HG02870 (cell line): ENCODE measurements at regions not wholly inside any gene's neighbourhood (a gene's known extent, or its start where the extent isn't known, plus 50 kb on each side); places are given as distances from the start of the nearest gene placed in this dataset.

Experiments used
- ATAC-seq: cut with Tn5 transposase; IDR thresholded peaks from one replicate; pipeline ENCODE4 v1.9.1; 2021; ENCODE audit warnings: mild to moderate bottlenecking, moderate library complexity; ENCODE audit not compliant: unreplicated experiment

DNA sequence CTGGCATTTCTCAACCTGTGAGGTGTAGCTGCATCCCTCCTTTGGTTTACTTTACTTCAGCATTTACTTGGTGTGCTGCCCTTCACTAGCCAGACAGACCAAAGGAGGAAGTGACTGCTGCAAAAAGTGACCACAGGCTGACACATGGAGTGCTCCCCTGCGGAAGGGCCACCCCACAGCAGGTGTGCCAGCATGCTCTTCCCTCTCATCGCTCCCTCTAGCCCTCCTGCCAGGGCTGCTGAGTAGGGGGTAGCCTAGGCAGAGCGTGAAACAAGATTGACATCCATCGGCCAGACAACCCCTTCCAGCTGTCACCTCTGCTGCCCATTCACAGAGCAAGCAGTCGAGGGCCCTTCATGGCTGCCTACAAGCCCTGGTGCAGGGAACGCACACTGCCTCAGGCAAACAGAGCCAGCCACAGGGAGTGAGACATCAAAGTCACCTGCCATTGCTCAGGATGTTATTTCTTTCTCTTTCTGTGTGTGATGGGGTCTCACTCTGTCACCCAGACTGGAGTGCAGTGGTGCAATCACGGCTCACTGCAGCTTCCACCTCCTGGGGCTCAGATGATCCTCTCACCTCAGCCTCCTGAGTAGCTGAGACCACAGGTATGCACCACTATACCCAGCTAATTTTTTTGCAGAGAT is 102.0 kb upstream of the RPS6KA2 start:
- no peak for ATAC-seq

DNA sequence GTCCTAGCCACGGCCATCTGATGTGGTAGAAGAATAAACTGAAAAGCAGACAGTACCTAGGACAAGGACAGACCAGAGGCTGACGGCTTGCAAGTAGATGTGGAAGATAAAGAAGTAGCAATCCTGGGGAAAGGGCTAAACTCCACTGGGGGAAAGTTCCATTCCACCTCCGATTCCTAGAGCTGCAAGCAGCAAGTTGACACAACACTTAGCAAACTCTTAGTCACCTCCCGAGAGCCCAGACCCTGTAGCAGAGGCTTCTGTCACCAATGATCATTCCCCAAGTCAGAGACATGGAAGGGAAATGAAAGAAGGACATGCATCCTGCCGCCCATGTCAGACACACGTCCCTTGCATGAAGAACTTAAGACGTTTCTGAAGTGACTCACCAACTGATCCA is 99.2 kb upstream of the RPS6KA2 start:
- ATAC-seq: no peak

DNA sequence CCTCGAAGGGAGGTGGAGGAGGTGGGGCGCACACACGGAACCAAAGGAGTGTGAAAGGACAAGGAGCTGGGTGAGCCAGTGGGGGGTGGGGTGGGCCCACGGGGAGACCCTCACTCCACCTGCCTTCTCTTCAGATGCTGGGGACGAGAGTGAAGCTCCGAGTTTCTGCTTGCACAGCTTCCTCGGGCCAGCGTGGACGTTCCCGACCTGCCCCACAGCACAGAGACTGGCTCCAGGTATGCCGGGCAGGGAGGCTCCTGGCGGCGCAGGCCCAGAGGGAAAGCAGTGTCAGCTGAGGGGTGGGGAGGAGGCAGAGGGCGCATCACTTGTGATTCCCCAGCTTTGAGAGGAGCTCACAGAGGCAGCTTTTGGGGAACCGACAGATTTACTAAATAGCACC is 98.5 kb upstream of the RPS6KA2 start:
- no peak for ATAC-seq

DNA sequence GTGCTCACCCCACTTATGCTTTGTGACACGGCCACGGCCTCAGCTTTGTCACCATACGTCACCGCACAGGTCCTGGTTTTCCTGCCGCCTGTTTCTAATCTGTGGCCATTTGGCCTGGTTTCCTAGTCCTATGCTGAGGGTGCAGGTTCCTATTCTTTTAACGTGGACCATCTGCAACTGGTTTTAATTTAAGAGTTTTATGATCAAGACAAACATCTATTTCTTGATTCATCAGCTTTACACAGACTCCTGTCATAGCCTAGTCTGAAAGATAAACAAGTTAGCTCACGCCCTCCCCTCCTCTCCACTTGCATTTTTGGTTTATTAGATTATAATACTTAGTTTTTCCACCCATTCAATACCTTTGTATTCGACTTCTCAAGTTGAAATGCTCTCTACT is 97.5 kb upstream of the RPS6KA2 start:
- ATAC-seq: no peak

DNA sequence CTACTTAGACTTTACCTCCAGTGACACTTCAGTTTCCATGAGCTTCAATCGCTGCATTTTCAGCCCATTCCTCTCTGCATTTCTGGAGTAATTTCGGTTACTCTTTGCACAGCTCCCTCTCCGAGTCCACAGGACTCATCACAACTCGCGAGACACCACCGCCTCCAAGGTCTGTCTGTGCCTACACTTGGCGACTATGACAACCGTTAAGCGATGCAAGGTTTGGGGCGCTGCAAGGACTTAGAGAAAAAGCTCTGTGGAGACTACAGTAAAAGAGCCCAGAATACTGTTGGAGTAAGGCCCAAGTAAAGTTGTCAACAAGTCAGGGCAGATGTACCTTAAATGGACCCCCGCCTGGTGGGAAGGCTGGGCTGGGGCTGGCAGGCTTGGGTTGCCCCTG is 95.7 kb upstream of the RPS6KA2 start:
- ATAC-seq: no peak

DNA sequence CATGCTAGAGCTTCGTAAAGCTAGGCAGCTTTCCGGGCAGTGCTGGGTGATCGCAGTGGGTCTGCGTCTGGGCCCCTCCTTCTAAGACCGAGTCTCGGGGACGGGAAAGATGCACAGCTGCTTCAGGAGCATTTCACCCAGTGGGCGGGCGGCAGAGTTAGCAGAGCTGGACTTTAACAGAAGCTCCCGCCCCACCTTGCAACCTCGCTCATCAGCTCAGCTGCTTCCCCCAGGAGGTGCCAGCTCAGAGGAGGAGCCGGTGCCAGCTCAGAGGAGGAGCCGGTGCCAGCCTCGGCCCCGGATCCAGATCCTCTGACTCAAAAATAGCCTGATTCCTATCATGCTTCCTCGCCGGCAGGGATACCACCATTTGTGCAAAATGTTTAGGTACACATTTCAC is 94.5 kb upstream of the RPS6KA2 start:
- ATAC-seq: no peak

DNA sequence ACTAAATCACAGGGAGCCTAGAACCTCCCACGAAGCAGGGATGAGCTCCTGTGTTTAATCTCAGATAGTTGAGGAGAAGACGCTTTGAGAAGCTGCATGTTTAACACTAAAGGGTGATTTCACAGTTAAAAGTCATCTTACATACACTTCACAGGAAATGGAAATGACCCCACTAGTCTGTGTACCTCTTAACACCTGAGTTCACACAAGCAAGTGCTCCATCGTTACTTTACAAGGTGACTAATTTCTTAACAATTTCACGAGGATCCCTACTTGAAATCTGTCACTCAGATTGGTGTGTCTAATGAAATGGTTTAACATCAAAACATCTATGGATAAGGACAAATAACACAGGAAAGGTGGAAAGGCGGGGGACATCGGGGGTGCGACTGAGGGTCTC is 93.8 kb upstream of the RPS6KA2 start:
- ATAC-seq: no peak

DNA sequence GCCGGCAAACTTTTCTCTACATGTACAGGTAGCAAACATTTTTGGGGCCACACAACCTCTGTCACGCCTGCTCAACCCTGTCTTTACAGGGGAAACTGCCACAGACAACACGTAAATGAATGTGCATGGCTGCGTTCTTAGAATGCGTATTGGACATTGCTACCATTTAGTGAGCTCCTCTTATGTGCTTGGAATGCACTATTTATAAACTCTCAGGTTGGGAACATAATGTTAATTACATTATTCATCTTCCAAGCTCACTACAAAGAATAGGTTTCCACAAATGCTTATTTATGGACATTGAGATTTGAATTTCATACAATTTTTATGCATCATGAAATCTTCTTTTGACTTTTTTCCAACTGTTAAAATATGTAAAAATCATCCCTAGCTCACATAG is 92.0 kb upstream of the RPS6KA2 start:
- ATAC-seq: no peak

DNA sequence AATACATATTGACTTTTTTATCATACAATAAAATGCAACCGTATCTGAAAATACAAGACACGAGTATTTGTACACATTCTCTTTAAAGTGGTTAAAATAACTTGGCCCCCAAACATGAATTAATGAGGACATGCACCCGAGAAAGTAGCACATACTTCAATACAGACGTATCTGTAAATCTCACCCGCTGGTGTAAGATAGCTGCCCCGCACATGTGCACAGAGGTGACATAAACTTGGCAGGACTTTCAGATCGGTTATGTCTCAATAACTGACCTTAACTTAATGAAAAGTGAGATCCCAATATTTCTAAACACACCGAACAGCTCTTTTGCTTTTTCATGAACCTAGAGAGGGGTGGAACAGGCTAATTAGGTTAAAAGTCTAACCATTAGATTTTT is 91.5 kb upstream of the RPS6KA2 start:
- ATAC-seq: no peak

DNA sequence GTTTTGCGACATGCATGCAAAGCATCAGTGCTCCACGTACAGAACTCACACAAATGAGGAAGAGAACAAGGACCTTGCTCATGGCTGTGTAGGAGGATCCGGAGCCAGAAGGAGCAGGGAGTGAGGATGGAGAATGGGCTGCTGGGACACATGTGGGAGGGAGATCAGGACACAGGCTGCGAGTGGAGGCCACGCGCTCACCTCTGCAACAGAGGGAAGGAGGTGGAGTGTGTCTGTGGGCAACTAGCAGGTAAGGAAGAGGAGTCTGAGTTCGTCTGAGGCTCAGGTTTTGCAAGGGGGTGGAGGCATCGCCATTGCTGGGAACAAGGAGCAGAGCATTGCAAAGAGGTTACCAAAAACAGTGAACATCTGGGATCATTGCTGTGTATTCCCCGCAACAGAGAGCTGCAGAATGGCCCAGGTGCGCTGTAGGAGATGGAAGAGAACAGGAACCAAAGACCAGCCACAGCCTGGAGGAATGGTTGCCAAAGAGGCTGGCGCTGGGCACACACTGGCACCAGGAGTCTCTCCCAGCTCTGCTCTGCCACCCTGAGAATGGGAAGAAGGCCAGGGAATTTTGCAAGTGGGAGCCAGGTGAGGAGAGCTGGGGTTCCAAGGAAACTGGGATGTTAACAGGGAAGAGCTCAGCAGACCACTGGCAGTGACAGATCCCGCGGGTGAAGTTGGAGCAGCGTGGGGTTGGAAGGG is 90.0 kb upstream of the RPS6KA2 start:
- no peak for ATAC-seq

DNA sequence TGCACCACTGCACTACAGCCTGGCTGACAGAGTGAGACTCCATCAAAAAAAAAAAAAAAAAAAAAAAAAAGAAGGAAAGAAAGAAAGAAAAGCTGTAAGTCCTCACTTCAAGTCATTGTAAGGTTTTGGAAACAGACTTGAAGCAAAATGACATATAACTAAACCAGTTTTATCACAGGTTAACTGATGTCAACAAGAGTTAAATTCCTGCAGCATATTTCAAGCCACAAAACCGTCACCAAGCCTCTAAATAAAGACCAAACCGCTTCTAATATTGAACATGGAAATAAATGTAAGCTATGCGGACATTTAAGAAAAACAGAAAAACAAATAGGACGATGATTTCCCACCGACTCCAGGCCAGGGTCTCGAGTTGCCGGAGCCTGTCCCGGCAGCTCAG is 88.9 kb upstream of the RPS6KA2 start:
- ATAC-seq: no peak

DNA sequence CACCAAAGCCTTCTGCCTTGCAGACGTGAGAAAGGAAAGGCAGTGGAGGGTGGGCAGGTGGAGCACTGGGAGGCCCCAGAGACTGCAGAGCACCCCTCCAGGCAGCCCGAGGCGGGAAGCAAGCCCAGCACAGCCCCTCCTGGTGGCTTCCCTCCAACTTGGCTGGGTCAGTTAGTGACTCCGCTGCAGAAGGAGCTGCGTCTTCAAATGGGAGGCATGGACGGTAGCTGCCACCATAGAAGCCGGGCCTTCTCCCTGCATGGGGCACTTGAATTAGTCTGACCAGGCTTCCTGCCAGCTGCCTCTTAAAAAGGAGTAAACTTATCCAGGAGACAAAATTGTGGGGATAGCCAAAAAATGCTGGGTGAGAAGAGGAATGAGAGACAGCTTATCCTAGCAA is 88.0 kb upstream of the RPS6KA2 start:
- no peak for ATAC-seq

DNA sequence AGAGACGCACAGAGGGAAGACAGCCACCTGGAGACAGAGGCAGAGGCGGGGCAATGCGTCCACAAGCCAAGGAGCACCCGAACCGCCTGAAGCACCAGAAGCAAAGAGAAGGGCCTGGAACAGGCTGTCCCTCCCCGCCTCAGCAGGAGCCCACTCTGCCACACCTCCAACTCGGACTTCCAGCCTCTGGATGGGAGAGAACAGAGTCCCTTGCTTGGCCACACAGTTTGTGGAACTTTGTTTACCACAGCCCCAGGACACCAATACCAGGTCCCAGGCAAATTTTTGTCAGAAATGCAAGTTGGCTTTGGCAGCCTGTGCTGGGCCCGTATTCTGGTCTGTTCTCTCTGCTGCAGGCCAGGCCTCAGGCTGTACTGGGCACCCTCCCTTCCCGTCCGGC is 87.5 kb upstream of the RPS6KA2 start:
- ATAC-seq: no peak

DNA sequence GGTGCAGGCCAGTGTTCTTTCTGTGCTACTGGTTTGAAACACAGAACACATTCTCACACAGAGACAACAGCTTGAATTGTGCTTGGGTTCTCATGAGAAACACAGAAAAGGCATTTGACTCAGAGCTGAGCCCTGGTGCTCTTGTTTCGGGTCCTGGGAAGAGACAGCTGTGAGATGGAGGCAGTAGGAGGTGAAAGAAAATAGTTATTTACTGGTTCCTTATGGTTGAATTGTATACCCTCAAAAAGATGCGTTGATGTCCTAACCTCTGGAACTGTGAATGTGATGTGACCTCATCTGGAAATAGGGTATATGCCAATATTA is 87.1 kb upstream of the RPS6KA2 start:
- no peak for ATAC-seq

DNA sequence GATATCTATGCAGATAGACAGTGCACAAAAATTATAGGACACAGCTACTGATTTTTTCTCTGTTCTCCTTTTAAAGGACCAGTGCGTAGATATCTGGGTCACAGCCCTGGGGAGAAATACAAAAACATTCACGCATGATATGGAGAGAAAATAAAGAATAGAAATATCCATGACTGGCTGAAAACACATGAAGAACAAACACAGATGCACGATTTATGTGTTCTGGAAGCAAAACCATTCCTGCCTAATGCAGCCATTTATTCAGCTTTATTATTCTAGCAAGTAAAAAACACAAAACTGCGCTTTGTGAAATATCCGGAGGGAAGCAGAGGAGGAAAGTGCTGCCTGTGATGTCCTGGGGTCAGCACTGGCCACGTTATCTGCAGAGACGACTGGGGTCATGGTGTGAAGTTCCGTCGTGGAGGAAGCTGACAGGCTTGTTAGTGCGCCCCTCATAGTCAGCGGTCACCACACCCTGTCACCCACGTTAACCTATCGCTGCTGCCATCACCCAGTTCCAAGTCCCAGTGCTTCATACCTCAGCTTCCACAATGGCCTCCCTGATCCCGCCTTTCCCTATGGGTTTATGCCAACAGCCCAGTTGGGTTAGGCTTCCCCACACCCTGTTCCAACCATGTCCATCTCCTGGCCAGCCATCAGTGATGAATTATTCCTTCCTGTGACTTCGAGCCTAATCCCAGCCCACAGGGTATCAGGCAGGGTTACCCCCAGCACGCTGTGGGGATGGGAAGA is 86.6 kb upstream of the RPS6KA2 start:
- ATAC-seq: no peak

DNA sequence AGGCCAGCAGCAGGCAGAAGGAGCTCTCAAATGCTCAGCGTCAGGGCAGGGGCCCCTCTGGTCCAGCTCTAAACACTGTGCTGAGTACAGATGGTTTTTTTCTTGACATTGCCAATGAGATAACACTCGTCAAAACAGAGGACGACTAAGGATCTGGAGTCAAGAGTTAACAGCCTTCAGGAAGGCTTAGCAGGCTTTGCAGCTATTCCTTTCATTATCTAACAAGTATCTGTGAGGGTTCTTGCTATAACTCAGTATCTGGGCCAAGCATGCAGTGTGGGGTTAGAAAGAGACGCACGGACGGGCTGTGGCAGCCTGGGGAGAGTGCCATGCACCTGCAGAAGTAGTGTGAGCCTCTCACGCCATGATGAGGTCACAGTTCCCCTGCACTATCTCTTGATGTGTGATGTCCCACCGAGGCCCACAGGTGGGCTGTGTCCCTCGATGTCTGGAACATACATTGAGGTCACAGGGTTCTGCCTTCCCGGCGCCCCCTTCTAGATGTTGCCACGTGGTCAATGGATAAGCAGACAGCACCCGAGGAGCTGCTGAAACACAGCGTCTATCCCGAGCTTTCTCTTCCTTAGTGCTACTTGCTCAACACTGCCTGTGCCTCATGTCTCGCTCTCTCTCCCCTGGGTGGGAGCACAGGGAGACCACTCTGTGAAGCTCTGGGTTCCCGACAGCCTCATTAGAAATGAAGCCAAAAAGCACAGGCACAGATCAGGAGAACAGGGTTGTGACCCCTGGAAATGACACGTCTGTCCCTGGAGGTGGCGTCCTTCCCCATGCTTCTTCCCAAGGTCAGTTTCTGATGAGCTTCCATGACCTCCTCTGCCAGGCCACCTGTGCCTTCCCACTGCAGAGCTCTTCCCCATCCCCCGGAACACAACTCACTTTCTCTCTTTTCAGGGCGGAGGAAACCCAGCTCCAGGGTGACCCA is 85.5 kb upstream of the RPS6KA2 start:
- no peak for ATAC-seq

DNA sequence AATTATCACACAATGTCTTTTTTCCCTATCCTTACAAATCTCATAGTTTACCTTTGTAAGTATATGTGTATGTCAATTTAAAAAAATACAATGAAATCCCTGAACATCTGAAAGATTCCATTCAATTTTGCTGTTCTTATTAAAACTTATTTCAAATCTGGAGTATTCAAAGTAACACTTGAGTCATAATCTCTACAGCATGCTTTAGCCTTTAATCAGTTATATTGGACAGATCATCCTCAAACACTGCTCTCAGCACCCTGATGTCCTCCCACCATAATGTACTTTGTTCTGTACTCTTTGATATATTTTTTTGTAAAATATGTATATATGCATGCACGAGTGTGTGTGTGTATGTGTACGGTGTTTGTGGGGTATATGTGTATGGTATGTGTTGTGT is 83.0 kb upstream of the RPS6KA2 start:
- ATAC-seq: no peak

DNA sequence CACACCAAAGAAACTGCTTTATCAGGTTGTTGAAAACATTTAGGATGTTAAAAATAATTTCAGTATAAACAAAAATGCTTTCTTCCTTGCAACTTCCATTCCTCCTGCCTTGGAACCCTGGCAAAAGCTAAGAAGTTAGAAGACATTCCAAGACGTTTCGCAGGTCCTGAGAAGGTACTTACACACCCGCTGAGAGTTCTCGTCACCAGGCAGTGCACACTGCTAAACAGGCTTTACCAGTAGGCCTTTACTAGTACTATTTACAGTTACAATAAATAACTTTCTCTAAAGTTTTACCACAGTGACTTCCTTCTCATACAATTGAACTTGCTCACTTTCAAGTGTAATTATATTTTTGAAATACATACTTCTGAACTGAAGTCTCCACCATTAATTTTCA is 81.4 kb upstream of the RPS6KA2 start:
- no peak for ATAC-seq

DNA sequence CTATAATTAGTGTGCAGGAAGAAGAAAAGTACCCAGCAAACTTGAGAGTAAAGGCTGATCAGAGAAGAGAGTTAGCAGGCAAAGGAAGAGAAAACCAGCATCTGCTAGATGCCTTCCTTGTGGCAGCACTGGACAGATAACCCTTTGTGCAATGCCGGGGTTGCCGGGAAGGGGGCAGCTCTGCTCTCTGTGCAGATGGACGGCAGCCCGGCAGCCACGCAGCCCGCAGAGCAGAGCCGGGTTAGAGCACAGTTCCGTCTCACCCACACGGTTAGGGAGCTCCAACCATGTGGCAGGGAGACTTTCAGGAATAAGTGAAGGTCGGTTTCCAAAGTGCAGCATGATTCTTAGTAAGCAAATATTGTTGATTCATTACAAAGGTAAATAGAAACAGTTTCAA is 80.0 kb upstream of the RPS6KA2 start:
- no peak for ATAC-seq

DNA sequence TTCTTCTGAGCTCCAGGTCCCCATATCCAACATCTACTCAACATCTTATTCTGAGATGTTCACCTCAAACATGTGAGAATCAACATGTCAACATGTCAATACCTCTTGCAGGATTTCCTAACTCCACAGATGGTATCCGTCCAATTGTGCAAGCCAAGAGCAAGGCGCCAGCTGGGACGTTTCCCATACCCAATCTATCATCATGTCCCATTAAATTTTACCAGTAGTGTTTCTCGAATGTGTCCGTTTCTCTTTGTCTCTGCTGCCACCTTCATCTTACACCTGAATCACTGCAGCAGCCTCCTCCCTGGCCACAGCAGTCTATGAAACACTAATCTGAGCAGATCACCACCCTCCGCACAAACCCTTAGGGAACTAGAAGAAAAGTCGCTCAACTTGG is 78.0 kb upstream of the RPS6KA2 start:
- no peak for ATAC-seq

DNA sequence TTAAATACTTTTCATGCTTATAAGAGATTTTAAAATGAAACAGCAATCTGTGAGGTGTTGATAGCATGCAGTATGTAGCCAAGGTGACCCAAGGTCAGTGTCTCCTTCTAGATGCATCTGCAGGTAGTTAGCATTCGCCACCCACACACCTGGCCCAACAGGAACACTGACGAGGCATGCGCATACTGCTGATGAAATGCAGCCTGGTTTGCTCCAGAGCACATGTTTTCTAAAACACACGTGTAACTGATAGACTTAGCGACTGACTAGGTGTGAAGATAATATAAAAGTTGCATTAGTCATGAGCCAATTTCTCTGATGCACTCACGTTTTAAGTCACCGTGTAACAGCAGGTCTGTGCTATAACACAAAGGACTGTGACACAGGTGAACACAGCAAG is 77.1 kb upstream of the RPS6KA2 start:
- no peak for ATAC-seq
